ENCODE measurements at regions not wholly inside any gene's neighbourhood (a gene's known extent, or its start where the extent isn't known, plus 50 kb on each side); places are given as distances from the start of the nearest gene placed in this dataset.
A peak's percentile ranks its signal among the peaks of the same experiment; 100 is the strongest.

- BruUV-seq (replicated peaks): no TSS peak
- 81% methylated on average over 5 of the region's 5 CpGs for WGBS (ENCODE audit: insufficient coverage, low coverage, missing lambda C conversion rate)
- Histone ChIP-seq H3K79me2 (ENCODE audit: control insufficient read depth, insufficient read depth, low read length) (no peaks in the 10 kb centered on the region), H3K9me3 (replicated peaks; ENCODE audit: control insufficient read depth, insufficient read depth, low read depth, low read length) (no peaks in the 10 kb centered on the region), H3K9ac (ENCODE audit: insufficient read depth in 1 of 2, low read depth in 2 of 2, low read length in 2 of 2) (no peak overlapping the region; a peak in 1 of 4 replicates), H3K9me1 (ENCODE audit: control insufficient read depth, insufficient read depth, low read length) (no peaks in the 10 kb centered on the region), H3K4me2 (ENCODE audit: insufficient read depth, low read length) (peak overlapping the region; percentile 25; the same call in 1 of the 2 replicates), H3K27me3 (ENCODE audit: control insufficient read depth in 2 of 2, insufficient read depth in 2 of 2, low read length in 2 of 2) (peaks cover 3 to 9% of the 10 kb centered on the region in 2 experiments; a peak in 2 of 5 replicates), H3K36me3 (ENCODE audit: control insufficient read depth, insufficient read depth, low read length) (no peaks in the 10 kb centered on the region), H3K4me1 (replicated peaks in 1 of 2; ENCODE audit: control insufficient read depth in 2 of 2, insufficient read depth in 2 of 2, low read length in 2 of 2) (peaks cover 22 to 33% of the 10 kb centered on the region in 2 experiments), H2AFZ (ENCODE audit: low read depth, low read length) (0 out of 2 replicates have a peak overlapping the region, but pooled peaks have one; percentile 49), H3K4me3 (no peak overlapping the region), H3K27ac (ENCODE audit: extremely low read depth, low read depth, low read length) (no peak overlapping the region), H4K20me1 (replicated peaks; ENCODE audit: control insufficient read depth, insufficient read depth, low read length) (no peaks in the 10 kb centered on the region)
- no peak for DNase-seq (ENCODE audit: extremely low read depth in 1 of 4, low spot score in 3 of 4)
- ChIA-PET CTCF (ENCODE audit: low intra/inter-chr PET ratio) (no interaction called here), POLR2A (interaction anchor here (0.7 to 1.0 kb wide), 2 partner anchors 11 to 22 kb away, joined by 3 to 4 read pairs; no protein-coding TSS in a partner anchor)
- TF ChIP-seq ZBTB49 (CRISPR knock-in tag; IDR thresholded peaks at IDR 0.05; ENCODE audit: borderline replicate concordance) (no peak), YY1 (IDR thresholded peaks at IDR 0.05; ENCODE audit: borderline replicate concordance in 1 of 3, control insufficient read depth in 1 of 3, extremely low read depth in 1 of 3, insufficient read depth in 3 of 3, insufficient read length in 1 of 3, insufficient replicate concordance in 2 of 3, low read depth in 1 of 3, low read length in 2 of 3) (no peak)
- TF ChIP-seq, protein P1, sequence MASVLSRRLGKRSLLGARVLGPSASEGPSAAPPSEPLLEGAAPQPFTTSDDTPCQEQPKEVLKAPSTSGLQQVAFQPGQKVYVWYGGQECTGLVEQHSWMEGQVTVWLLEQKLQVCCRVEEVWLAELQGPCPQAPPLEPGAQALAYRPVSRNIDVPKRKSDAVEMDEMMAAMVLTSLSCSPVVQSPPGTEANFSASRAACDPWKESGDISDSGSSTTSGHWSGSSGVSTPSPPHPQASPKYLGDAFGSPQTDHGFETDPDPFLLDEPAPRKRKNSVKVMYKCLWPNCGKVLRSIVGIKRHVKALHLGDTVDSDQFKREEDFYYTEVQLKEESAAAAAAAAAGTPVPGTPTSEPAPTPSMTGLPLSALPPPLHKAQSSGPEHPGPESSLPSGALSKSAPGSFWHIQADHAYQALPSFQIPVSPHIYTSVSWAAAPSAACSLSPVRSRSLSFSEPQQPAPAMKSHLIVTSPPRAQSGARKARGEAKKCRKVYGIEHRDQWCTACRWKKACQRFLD (CRISPR knock-in tag; IDR thresholded peaks at IDR 0.05): 0 out of 2 replicates have a peak, but pooled peaks have one; percentile 42
- peak; percentile 65 for FAIRE-seq
- intact Hi-C loops (cut with micrococcal nuclease) (no loop called here), in situ Hi-C loops (cut with MboI) (no loop called here)
- no peak; the same call in 2 of the 3 replicates for ATAC-seq
Measured at GRCh38 chr1:38266197-38266520, 219.6 kb upstream of the POU3F1 start.

Measured in K562 (cell line).